ENCODE measurements at regions not wholly inside any gene's neighbourhood (a gene's known extent, or its start where the extent isn't known, plus 50 kb on each side); places are given as distances from the start of the nearest gene placed in this dataset.

GRCh38 chr13:20340136-20340758 lies 108.1 kb upstream of the GJB6 start:
- TF ChIP-seq CTCF (IDR thresholded peaks at IDR 0.05; ENCODE audit: low read length) (no peak), EZH2phosphoT487 (IDR thresholded peaks at IDR 0.05; ENCODE audit: low read length) (no peak), EZH2 (optimal IDR thresholded peaks at IDR 0.05; ENCODE audit: low read depth, low read length) (no peak)
- H3K36me3 ChIP-seq (replicated peaks; ENCODE audit: insufficient read depth, low read length): no peaks in the 10 kb centered on the region
- no peaks in the 10 kb centered on the region for H3K4me1 ChIP-seq (ENCODE audit: low read length)
- H4K20me1 ChIP-seq (ENCODE audit: insufficient read depth, low read length): no peaks in the 10 kb centered on the region
- no peak for DNase-seq
- H3F3A ChIP-seq (ENCODE audit: insufficient read depth, low read length): no peaks in the 10 kb centered on the region
- no peak overlapping the region for H3K9ac ChIP-seq (ENCODE audit: low read length)
- H3K27ac ChIP-seq (ENCODE audit: low read length): no peak overlapping the region
- no peak overlapping the region for H3K4me3 ChIP-seq (ENCODE audit: low read length)
- H3K79me2 ChIP-seq (ENCODE audit: low read length): no peaks in the 10 kb centered on the region
- H3K9me3 ChIP-seq (replicated peaks; ENCODE audit: insufficient read depth, low read length): no peaks in the 10 kb centered on the region
- no peak overlapping the region for H3K4me2 ChIP-seq (ENCODE audit: low read depth, low read length)
- no peak overlapping the region for H2AFZ ChIP-seq (ENCODE audit: low read length)
- H3K27me3 ChIP-seq (replicated peaks; ENCODE audit: insufficient read depth, low read length): no peaks in the 10 kb centered on the region
- H3K9me2 ChIP-seq (replicated peaks; ENCODE audit: insufficient read depth, low read length): no peaks in the 10 kb centered on the region

- H3K27me3 ChIP-seq (replicated peaks; ENCODE audit: insufficient read depth, low read length): no peaks in the 10 kb centered on the region
- H3K4me2 ChIP-seq (ENCODE audit: low read depth, low read length): no peak overlapping the region
- H4K20me1 ChIP-seq (ENCODE audit: insufficient read depth, low read length): no peaks in the 10 kb centered on the region
- no peaks in the 10 kb centered on the region for H3K79me2 ChIP-seq (ENCODE audit: low read length)
- no peaks in the 10 kb centered on the region for H3K9me3 ChIP-seq (replicated peaks; ENCODE audit: insufficient read depth, low read length)
- no peak overlapping the region for H3K9ac ChIP-seq (ENCODE audit: low read length)
- no peak for DNase-seq
- no peak overlapping the region for H3K4me3 ChIP-seq (ENCODE audit: low read length)
- no peak overlapping the region for H3K27ac ChIP-seq (ENCODE audit: low read length)
- H3F3A ChIP-seq (ENCODE audit: insufficient read depth, low read length): no peaks in the 10 kb centered on the region
- no peak overlapping the region for H2AFZ ChIP-seq (ENCODE audit: low read length)
- TF ChIP-seq EZH2 (optimal IDR thresholded peaks at IDR 0.05; ENCODE audit: low read depth, low read length): no peak
- no peak for TF ChIP-seq CTCF (IDR thresholded peaks at IDR 0.05; ENCODE audit: low read length)
- TF ChIP-seq EZH2phosphoT487 (IDR thresholded peaks at IDR 0.05; ENCODE audit: low read length): no peak
- no peaks in the 10 kb centered on the region for H3K9me2 ChIP-seq (replicated peaks; ENCODE audit: insufficient read depth, low read length)
- no peaks in the 10 kb centered on the region for H3K4me1 ChIP-seq (ENCODE audit: low read length)
- H3K36me3 ChIP-seq (replicated peaks; ENCODE audit: insufficient read depth, low read length): no peaks in the 10 kb centered on the region
Measured at GRCh38 chr13:20337884-20338551, 105.9 kb upstream of the GJB6 start.

- no peaks in the 10 kb centered on the region for H4K20me1 ChIP-seq (ENCODE audit: insufficient read depth, low read length)
- H3F3A ChIP-seq (ENCODE audit: insufficient read depth, low read length): no peaks in the 10 kb centered on the region
- H3K27me3 ChIP-seq (replicated peaks; ENCODE audit: insufficient read depth, low read length): no peaks in the 10 kb centered on the region
- H2AFZ ChIP-seq (ENCODE audit: low read length): no peak overlapping the region
- H3K9me3 ChIP-seq (replicated peaks; ENCODE audit: insufficient read depth, low read length): no peaks in the 10 kb centered on the region
- H3K4me1 ChIP-seq (ENCODE audit: low read length): no peaks in the 10 kb centered on the region
- no peak overlapping the region for H3K4me3 ChIP-seq (ENCODE audit: low read length)
- no peaks in the 10 kb centered on the region for H3K9me2 ChIP-seq (replicated peaks; ENCODE audit: insufficient read depth, low read length)
- H3K79me2 ChIP-seq (ENCODE audit: low read length): no peaks in the 10 kb centered on the region
- H3K9ac ChIP-seq (ENCODE audit: low read length): no peak overlapping the region
- DNase-seq: no peak
- no peaks in the 10 kb centered on the region for H3K36me3 ChIP-seq (replicated peaks; ENCODE audit: insufficient read depth, low read length)
- no peak overlapping the region for H3K27ac ChIP-seq (ENCODE audit: low read length)
- TF ChIP-seq EZH2phosphoT487 (IDR thresholded peaks at IDR 0.05; ENCODE audit: low read length) (no peak), CTCF (IDR thresholded peaks at IDR 0.05; ENCODE audit: low read length) (no peak), EZH2 (optimal IDR thresholded peaks at IDR 0.05; ENCODE audit: low read depth, low read length) (no peak)
- H3K4me2 ChIP-seq (ENCODE audit: low read depth, low read length): no peak overlapping the region
Measured at GRCh38 chr13:20336761-20337160, 104.6 kb upstream of the GJB6 start.
